ENCODE measurements at regions not wholly inside any gene's neighbourhood (a gene's known extent, or its start where the extent isn't known, plus 50 kb on each side); places are given as distances from the start of the nearest gene placed in this dataset.

DNA sequence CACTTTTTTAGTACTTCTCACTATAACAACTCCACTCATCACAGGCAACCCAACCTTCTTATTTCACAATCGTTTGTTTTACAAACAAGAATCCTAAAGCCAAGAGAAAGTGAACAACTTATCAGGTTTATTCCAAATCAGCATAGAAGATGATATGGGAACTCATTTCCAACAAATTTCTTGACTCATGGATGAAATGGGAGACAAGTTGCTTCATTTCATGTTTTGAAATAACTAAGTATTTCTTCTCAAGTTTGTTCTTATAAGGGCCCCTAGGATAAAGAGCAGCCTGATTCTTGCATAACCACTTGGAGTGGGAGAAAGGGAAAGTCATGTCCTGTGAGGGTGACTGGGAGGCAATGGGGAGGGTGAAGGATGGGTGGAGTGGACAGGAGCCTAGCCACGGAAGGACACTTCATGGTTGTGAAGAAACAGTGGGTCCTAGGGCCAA, 168.3 kb downstream of the DUSP6 start:
- H3K27me3 ChIP-seq, result no peaks in the 10 kb centered on the region
- WGBS, 4 donors, result 79 to 84% (median 81%) methylated on average over 2 of the region's 2 CpGs
- peak in 2 of 5 donors; percentile 32 to 59 for DNase-seq
- intact Hi-C loops (cut with DNase I), result loop anchor here in 1 of 10 donors (10.0 kb wide), 1 partner anchor 91 kb away; no protein-coding TSS in a partner anchor
- ATAC-seq, result peak; percentile 31 to 96 (median 63)
- H3K36me3 ChIP-seq, result no peaks in the 10 kb centered on the region
- H3K4me1 ChIP-seq, result peaks cover 0 to 37% (median 15%) of the 10 kb centered on the region in 12 donors
- TF ChIP-seq CTCF (IDR thresholded peaks at IDR 0.05) (no peak), POLR2A (IDR thresholded peaks at IDR 0.05) (no peak)
- no peak overlapping the region for H3K4me3 ChIP-seq
- H3K9me3 ChIP-seq, result peaks cover 0 to 15% (median 3%) of the 10 kb centered on the region in 12 donors
- peak overlapping the region in 1 of 12 donors; percentile 6 for H3K27ac ChIP-seq

- Histone ChIP-seq H3K36me3 (no peaks in the 10 kb centered on the region), H3K4me1 (peaks cover 0 to 37% (median 15%) of the 10 kb centered on the region in 12 donors), H3K27ac (peak overlapping the region in 2 of 12 donors; percentile 7 to 26), H3K27me3 (no peaks in the 10 kb centered on the region), H3K9me3 (no peaks in the 10 kb centered on the region), H3K4me3 (no peak overlapping the region)
- ATAC-seq, result no peak
- no peak for DNase-seq
- no peak for TF ChIP-seq POLR2A (IDR thresholded peaks at IDR 0.05)
- TF ChIP-seq CTCF (IDR thresholded peaks at IDR 0.05), result no peak
- WGBS, 4 donors, result 84 to 90% (median 88%) methylated on average over 2 of the region's 2 CpGs
- intact Hi-C loops (cut with DNase I), result loop anchor here in 1 of 10 donors (10.0 kb wide), 1 partner anchor 93 kb away; no protein-coding TSS in a partner anchor
Observed at GRCh38 chr12:89181271-89181920, 170.9 kb downstream of the DUSP6 start.

DNA sequence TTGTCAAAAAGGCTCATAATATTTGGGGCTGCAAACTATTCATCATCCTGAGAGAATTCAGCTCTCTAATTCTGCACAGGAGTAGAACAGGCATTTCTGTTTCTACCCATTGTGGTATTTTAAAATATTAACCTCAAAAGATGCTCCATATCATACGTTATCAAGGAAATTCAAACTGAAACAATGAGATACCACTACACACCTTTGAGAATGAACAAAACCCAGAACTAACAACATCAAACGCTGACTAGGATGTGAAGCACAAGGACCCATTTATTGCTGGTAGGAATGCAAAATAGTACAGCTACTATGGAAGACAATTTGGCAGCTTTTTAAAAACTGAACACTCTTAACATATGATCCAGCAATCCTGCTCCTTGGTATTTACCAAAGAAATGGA, 171.8 kb downstream of the DUSP6 start:
- Histone ChIP-seq H3K27me3 (no peaks in the 10 kb centered on the region), H3K27ac (peak overlapping the region in 2 of 12 donors; percentile 26 to 27)

More for the DNA sequence above, 171.8 kb downstream of the DUSP6 start:
- no peaks in the 10 kb centered on the region for H3K36me3 ChIP-seq
- WGBS, 4 donors, result 58 to 72% (median 60%) methylated on average over 2 of the region's 2 CpGs
- DNase-seq (no peak), ATAC-seq (no peak)
- TF ChIP-seq CTCF (IDR thresholded peaks at IDR 0.05) (no peak), POLR2A (IDR thresholded peaks at IDR 0.05) (no peak)
- H3K9me3 ChIP-seq, result no peaks in the 10 kb centered on the region
- H3K4me1 ChIP-seq, result peaks cover 0 to 37% (median 15%) of the 10 kb centered on the region in 12 donors
- intact Hi-C loops (cut with DNase I), result loop anchor here in 1 of 10 donors (10.0 kb wide), 1 partner anchor 94 kb away; no protein-coding TSS in a partner anchor
- no peak overlapping the region for H3K4me3 ChIP-seq

Measured in heart left ventricle (tissue), 16 donors.